ENCODE measurements at regions not wholly inside any gene's neighbourhood (a gene's known extent, or its start where the extent isn't known, plus 50 kb on each side); places are given as distances from the start of the nearest gene placed in this dataset.

- ATAC-seq (ENCODE audit: low read depth) (no peak), DNase-seq (ENCODE audit: low spot score) (no peak)
- H3K27me3 ChIP-seq (ENCODE audit: insufficient read depth, poor library complexity, severe bottlenecking), result no peaks in the 10 kb centered on the region
- no peak for TF ChIP-seq CTCF (IDR thresholded peaks at IDR 0.05; ENCODE audit: poor library complexity, severe bottlenecking)
- no peaks in the 10 kb centered on the region for H3K9me3 ChIP-seq (ENCODE audit: severe bottlenecking)
- peaks cover 26% of the 10 kb centered on the region for H3K4me1 ChIP-seq (ENCODE audit: insufficient read depth, poor library complexity, severe bottlenecking)
- peak overlapping the region; percentile 68 for H3K27ac ChIP-seq (ENCODE audit: poor library complexity, severe bottlenecking)
- no peaks in the 10 kb centered on the region for H3K36me3 ChIP-seq (ENCODE audit: low read depth)
- no peak overlapping the region for H3K4me3 ChIP-seq (ENCODE audit: severe bottlenecking)
Measured at GRCh38 chr3:70857916-70858315, 545.5 kb upstream of the MDFIC2 start.

- no peaks in the 10 kb centered on the region for H3K9me3 ChIP-seq (ENCODE audit: severe bottlenecking)
- peaks cover 26% of the 10 kb centered on the region for H3K4me1 ChIP-seq (ENCODE audit: insufficient read depth, poor library complexity, severe bottlenecking)
- no peak overlapping the region for H3K4me3 ChIP-seq (ENCODE audit: severe bottlenecking)
- H3K27ac ChIP-seq (ENCODE audit: poor library complexity, severe bottlenecking), result peak overlapping the region; percentile 68
- ATAC-seq (ENCODE audit: low read depth) (peak; percentile 93), DNase-seq (ENCODE audit: low spot score) (no peak)
- no peak for TF ChIP-seq CTCF (IDR thresholded peaks at IDR 0.05; ENCODE audit: poor library complexity, severe bottlenecking)
- H3K27me3 ChIP-seq (ENCODE audit: insufficient read depth, poor library complexity, severe bottlenecking), result no peaks in the 10 kb centered on the region
- H3K36me3 ChIP-seq (ENCODE audit: low read depth), result no peaks in the 10 kb centered on the region
Measured at GRCh38 chr3:70856414-70857162, 544.1 kb upstream of the MDFIC2 start.

GRCh38 chr3:70855149-70855548 lies 542.7 kb upstream of the MDFIC2 start:
- TF ChIP-seq CTCF (IDR thresholded peaks at IDR 0.05; ENCODE audit: poor library complexity, severe bottlenecking), result no peak
- H3K27me3 ChIP-seq (ENCODE audit: insufficient read depth, poor library complexity, severe bottlenecking), result no peaks in the 10 kb centered on the region
- H3K4me1 ChIP-seq (ENCODE audit: insufficient read depth, poor library complexity, severe bottlenecking), result peaks cover 34% of the 10 kb centered on the region
- peak overlapping the region; percentile 68 for H3K27ac ChIP-seq (ENCODE audit: poor library complexity, severe bottlenecking)
- H3K9me3 ChIP-seq (ENCODE audit: severe bottlenecking), result no peaks in the 10 kb centered on the region
- H3K4me3 ChIP-seq (ENCODE audit: severe bottlenecking), result no peak overlapping the region
- H3K36me3 ChIP-seq (ENCODE audit: low read depth), result no peaks in the 10 kb centered on the region
- no peak for DNase-seq (ENCODE audit: low spot score)
- no peak for ATAC-seq (ENCODE audit: low read depth)

- Histone ChIP-seq H3K4me1 (ENCODE audit: insufficient read depth, poor library complexity, severe bottlenecking) (peaks cover 39% of the 10 kb centered on the region), H3K36me3 (ENCODE audit: low read depth) (no peaks in the 10 kb centered on the region), H3K27me3 (ENCODE audit: insufficient read depth, poor library complexity, severe bottlenecking) (no peaks in the 10 kb centered on the region), H3K9me3 (ENCODE audit: severe bottlenecking) (no peaks in the 10 kb centered on the region), H3K27ac (ENCODE audit: poor library complexity, severe bottlenecking) (no peak overlapping the region), H3K4me3 (ENCODE audit: severe bottlenecking) (no peak overlapping the region)
- ATAC-seq (ENCODE audit: low read depth), result no peak
- TF ChIP-seq CTCF (IDR thresholded peaks at IDR 0.05; ENCODE audit: poor library complexity, severe bottlenecking), result no peak
- no peak for DNase-seq (ENCODE audit: low spot score)
Measured at GRCh38 chr3:70854108-70854507, 541.7 kb upstream of the MDFIC2 start.

Measured in RWPE2 (cell line).